ENCODE measurements at regions not wholly inside any gene's neighbourhood (a gene's known extent, or its start where the extent isn't known, plus 50 kb on each side); places are given as distances from the start of the nearest gene placed in this dataset.
"Not testable (repeated sequence)": the region's sequence is repeated elsewhere in the genome, so short reads cannot be mapped to it uniquely, and the experiment has no call there.

DNA sequence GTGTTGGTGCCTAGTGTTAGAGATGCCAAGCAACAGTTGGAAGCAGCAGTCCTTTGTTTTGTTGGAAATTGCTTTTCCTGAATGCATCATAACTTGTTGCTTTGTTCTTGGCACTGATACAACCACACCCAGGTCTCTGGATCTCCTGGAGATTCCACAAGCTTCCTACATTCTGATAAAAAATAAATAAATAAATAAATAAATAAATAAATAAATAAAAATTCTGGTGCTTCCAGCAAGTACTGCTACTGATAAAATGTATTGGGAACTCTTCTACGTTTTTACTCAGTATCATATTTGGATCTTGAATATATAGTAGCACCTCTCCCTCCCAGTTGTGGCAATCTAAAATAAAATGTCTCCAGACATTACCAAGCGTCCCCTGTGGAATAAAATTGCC, 62.7 kb upstream of the GRID2 start:
- no peak for DNase-seq

DNA sequence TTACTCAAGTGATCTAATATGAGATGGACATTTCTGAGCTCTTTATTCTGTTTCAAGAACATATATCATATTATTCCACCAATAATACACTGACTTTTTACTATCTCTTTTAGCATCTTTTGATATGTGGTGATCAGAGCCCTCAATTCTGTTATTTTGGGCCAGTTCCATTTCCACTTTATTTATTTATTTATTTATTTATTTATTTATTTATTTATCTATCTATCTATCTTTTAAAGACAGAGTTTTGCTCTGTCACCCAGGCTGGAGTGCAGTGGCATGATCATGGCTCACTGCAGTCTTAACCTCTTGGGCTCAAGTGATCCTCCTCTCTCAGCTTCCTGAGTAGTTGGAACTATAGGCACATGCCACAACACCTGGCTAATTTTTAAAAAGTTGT, 57.4 kb upstream of the GRID2 start:
- DNase-seq: no peak

DNA sequence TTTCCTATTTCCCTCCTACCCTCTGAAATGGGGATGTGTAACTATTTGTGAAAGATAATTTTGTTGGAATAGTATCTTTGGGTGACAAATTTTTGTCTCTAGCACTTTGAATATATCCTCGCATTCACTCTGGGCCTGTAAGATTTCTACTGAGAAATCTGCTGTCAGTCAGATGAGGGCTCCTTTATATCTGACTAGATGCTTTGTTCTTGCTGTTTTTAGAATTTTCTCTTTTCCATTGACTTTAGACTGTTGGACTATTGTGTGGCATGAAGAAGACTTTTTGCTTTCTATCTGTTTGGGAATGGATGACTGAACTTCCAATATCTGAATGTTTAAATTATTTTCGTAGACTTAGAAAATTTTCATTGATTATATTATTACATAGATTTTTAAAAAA, 54.2 kb upstream of the GRID2 start:
- no peak for DNase-seq

DNA sequence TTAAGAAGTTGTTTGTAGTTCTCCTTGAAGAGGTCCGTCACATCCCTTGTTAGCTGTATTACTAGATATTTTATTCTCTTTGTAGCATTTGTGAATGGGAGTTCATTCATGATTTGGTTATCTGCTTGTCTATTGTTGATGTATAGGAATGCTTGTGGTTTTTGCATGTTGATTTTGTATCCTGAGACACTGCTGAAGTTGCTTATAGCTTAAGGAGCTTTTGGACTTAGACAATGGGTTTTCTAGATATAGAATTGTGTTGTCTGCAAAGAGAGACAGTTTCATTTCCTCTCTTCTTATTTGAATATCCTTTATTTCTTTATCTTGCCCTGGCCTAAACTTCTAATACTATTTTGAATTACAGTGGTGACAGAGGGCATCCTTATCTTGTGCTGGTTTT, 52.1 kb upstream of the GRID2 start:
- DNase-seq: no peak

DNA sequence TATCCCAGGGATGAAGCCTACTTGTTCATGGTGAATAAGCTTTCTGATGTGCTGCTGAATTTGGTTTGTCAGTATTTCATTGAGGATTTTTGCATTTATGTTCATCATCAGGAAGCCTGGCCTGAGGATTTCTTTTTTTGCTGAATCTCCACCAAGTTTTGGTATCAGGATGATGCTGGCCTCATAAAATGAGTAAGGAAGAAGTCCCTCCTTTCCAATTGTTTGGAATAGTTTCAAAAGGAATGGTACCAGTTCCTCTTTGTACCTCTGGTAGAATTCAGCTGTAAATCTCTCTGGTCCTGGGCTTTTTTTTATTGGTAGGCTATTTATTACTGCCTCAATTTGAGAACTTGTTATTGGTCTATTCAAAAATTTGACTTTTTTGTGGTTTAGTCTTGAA, 51.4 kb upstream of the GRID2 start:
- not testable (repeated sequence) for DNase-seq

DNA sequence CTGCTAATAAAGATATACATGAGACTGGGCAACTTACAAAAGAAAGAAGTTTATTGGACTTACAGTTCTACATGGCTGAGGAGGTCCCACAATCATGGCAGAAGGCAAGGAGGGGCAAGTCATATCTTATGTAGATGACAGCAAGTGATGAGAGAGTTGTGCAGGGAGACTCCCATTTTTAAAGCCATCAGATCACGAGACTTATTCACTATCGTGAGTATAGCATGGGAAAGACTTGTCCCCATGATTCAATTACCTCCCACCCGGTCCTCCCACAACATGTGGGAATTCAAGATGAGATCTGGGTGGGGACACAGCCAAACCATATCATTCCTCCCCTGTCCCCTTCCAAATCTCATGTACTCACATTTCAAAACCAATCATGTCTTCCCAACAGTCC, 50.9 kb upstream of the GRID2 start:
- DNase-seq: no peak

DNA sequence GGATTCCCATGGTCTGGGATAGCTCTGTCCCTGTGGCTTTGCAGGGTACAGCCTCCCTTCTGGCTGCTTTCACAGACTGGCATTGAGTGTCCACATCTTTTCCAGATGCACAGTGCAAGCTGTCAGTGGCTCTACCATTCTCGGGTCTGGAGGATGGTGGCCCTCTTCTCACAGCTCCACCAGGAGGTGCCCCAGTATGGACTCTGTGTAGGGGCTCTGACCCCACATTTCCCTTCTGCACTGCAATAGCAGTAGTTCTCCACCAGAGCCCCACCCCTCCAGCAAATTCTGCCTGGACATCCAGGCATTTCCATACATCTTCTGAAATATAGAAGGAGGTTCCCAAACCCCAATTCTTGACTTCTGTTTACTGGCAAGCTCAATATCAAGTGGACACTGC, 50.2 kb upstream of the GRID2 start:
- DNase-seq: no peak

All from NCI-H526 (cell line).